DMS79 treated with DMSO at 0.1 percent for 48 hours (cell line): ENCODE measurements at regions not wholly inside any gene's neighbourhood (a gene's known extent, or its start where the extent isn't known, plus 50 kb on each side); places are given as distances from the start of the nearest gene placed in this dataset.
"Not testable (repeated sequence)": the region's sequence is repeated elsewhere in the genome, so short reads cannot be mapped to it uniquely, and the experiment has no call there.

Experiments
- DNase-seq: peaks from one replicate; lab custom pipeline; 2025; lab: John Stamatoyannopoulos, UW

- not testable (repeated sequence) for DNase-seq
Measured at GRCh38 chr20:29320216-29320949, 1937.1 kb upstream of the DEFB115 start.

GRCh38 chr20:29323631-29324515 lies 1933.6 kb upstream of the DEFB115 start:
- DNase-seq: not testable (repeated sequence)

GRCh38 chr20:29324516-29325303 lies 1932.8 kb upstream of the DEFB115 start:
- not testable (repeated sequence) for DNase-seq

- DNase-seq: no peak
Measured at GRCh38 chr20:29325304-29325640, 1932.2 kb upstream of the DEFB115 start.

- not testable (repeated sequence) for DNase-seq
Measured at GRCh38 chr20:29325781-29326180, 1931.7 kb upstream of the DEFB115 start.

GRCh38 chr20:29326376-29327070 lies 1930.9 kb upstream of the DEFB115 start:
- DNase-seq: no peak

- DNase-seq: not testable (repeated sequence)
Measured at GRCh38 chr20:29327600-29328420, 1929.7 kb upstream of the DEFB115 start.

GRCh38 chr20:29330429-29331115 lies 1926.9 kb upstream of the DEFB115 start:
- DNase-seq: not testable (repeated sequence)

- DNase-seq: no peak
Measured at GRCh38 chr20:29349836-29350235, 1907.6 kb upstream of the DEFB115 start.

- not testable (repeated sequence) for DNase-seq
Measured at GRCh38 chr20:29375937-29376336, 1881.5 kb upstream of the DEFB115 start.

GRCh38 chr20:29392853-29393252 lies 1864.6 kb upstream of the DEFB115 start:
- not testable (repeated sequence) for DNase-seq

GRCh38 chr20:29408034-29408695 lies 1849.3 kb upstream of the DEFB115 start:
- DNase-seq: no peak

- DNase-seq: not testable (repeated sequence)
Measured at GRCh38 chr20:29408707-29409106, 1848.8 kb upstream of the DEFB115 start.

GRCh38 chr20:29409160-29409689 lies 1848.2 kb upstream of the DEFB115 start:
- DNase-seq: not testable (repeated sequence)

- DNase-seq: no peak
Measured at GRCh38 chr20:29409833-29410805, 1847.3 kb upstream of the DEFB115 start.

GRCh38 chr20:29410806-29411457 lies 1846.5 kb upstream of the DEFB115 start:
- no peak for DNase-seq

GRCh38 chr20:29411458-29411820 lies 1846.0 kb upstream of the DEFB115 start:
- not testable (repeated sequence) for DNase-seq

- no peak for DNase-seq
Measured at GRCh38 chr20:29419378-29419777, 1838.1 kb upstream of the DEFB115 start.
